Suprapubic skin (tissue), 4 donors: ENCODE measurements at regions not wholly inside any gene's neighbourhood (a gene's known extent, or its start where the extent isn't known, plus 50 kb on each side); places are given as distances from the start of the nearest gene placed in this dataset.

Source experiments
- DNase-seq, 2 donors: peaks; one replicate each; pipeline ENCODE4 v3.0.0-alpha.2; 2019; ENCODE audit warnings: low spot score in 2 of 2
- H3K27ac ChIP-seq: fragments of 200-600 bp; sonication (generic); one replicate; pipeline ENCODE4 v1.5.1; 2019
- H3K27me3 ChIP-seq: fragments of 200-600 bp; sonication (generic); one replicate; pipeline ENCODE4 v1.5.1; 2019
- H3K36me3 ChIP-seq: fragments of 200-600 bp; sonication (generic); one replicate; pipeline ENCODE4 v1.5.1; 2019
- H3K4me1 ChIP-seq: fragments of 200-600 bp; sonication (generic); one replicate; pipeline ENCODE4 v1.5.1; 2019
- H3K4me3 ChIP-seq: fragments of 200-600 bp; sonication (generic); one replicate; pipeline ENCODE4 v1.5.1; 2019; ENCODE audit warnings: mild to moderate bottlenecking
- H3K9me3 ChIP-seq: fragments of 200-600 bp; sonication (generic); one replicate; pipeline ENCODE4 v1.5.1; 2019
- EP300 ChIP-seq: sonication (generic); formaldehyde crosslinking; IDR thresholded peaks from one replicate; pipeline ENCODE4 v1.6.1; 2017; ENCODE audit warnings: antibody characterized with exemption
- POLR2A ChIP-seq, 2 donors: fragments of 450-650 bp; IDR thresholded peaks; one replicate each; pipeline ENCODE4 v1.6.1; 2017; ENCODE audit warnings: antibody characterized with exemption in 2 of 2, mild to moderate bottlenecking in 2 of 2, moderate library complexity in 2 of 2
- POLR2AphosphoS5 ChIP-seq, 3 donors: sonication (generic); formaldehyde crosslinking; IDR thresholded peaks; one replicate each; pipeline ENCODE4 v1.6.1; 2017; ENCODE audit warnings: antibody characterized with exemption in 3 of 3
- WGBS: methylation state at CpG from one replicate; pipeline ENCODE4 v1.1.5; 2018; 5-methylcytosine and 5-hydroxymethylcytosine counted together
- TF ChIP-seq, protein P1 (sequence below), 2 donors: fragments of 200-600 bp in 1 of 2; fragments of 450-650 bp in 1 of 2; sonication (generic) in 1 of 2; IDR thresholded peaks; one replicate each; pipeline ENCODE4 v1.5.1; 2016 to 2019; ENCODE audit warnings: antibody characterized with exemption in 2 of 2, mild to moderate bottlenecking in 1 of 2, moderate library complexity in 1 of 2

DNA sequence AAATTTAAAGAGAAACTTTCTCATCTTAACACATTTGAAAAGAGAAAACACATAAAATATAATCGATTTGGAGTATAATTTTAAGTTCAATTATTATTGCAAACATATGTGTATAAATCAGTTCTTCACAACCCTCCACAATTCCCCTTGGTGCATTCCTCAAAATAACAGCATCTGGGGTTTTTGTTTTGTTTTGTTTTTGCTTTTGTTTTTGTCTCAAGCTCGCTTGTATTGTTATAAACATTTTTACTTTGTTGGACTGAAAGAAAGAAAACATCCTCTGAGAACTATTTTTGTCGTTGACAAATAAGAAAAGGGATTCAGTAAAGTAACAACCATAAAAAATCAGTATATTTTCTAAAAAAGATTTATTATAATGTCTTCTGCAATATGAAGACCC is 60.2 kb upstream of the HIVEP1 start:
- no peak for DNase-seq
- Histone ChIP-seq H3K9me3 (no peaks in the 10 kb centered on the region), H3K36me3 (no peaks in the 10 kb centered on the region), H3K27ac (no peak overlapping the region), H3K4me1 (peaks cover 2% of the 10 kb centered on the region), H3K27me3 (no peaks in the 10 kb centered on the region), H3K4me3 (no peak overlapping the region)
- WGBS, result 56% methylated on average over 3 of the region's 3 CpGs
- TF ChIP-seq EP300 (no peak), POLR2AphosphoS5 (IDR thresholded peaks at IDR 0.05) (no peak), POLR2A (IDR thresholded peaks at IDR 0.05) (no peak)
- TF ChIP-seq, protein P1, sequence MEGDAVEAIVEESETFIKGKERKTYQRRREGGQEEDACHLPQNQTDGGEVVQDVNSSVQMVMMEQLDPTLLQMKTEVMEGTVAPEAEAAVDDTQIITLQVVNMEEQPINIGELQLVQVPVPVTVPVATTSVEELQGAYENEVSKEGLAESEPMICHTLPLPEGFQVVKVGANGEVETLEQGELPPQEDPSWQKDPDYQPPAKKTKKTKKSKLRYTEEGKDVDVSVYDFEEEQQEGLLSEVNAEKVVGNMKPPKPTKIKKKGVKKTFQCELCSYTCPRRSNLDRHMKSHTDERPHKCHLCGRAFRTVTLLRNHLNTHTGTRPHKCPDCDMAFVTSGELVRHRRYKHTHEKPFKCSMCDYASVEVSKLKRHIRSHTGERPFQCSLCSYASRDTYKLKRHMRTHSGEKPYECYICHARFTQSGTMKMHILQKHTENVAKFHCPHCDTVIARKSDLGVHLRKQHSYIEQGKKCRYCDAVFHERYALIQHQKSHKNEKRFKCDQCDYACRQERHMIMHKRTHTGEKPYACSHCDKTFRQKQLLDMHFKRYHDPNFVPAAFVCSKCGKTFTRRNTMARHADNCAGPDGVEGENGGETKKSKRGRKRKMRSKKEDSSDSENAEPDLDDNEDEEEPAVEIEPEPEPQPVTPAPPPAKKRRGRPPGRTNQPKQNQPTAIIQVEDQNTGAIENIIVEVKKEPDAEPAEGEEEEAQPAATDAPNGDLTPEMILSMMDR (IDR thresholded peaks at IDR 0.05), result no peak

DNA sequence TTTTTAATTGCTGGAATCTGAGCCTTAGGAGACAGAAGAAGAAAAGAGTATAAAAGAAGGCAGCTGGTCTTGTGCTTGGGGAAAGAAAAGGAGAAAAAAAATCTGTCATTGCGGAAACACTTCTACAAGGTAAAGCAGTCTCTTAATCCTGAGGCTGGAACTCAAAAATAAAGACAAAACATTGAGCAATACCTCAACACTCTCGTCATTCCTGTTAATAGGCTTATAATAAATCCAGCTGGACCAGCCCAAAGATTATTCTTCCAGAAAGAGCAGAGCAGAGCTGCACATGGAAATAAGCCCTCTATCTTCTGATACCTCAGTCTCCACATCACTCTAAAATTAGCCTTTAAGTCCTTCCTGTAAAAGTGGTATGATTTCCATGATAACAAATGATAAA is 62.0 kb upstream of the HIVEP1 start:
- DNase-seq, result no peak
- WGBS, result 69% methylated on average over 2 of the region's 2 CpGs
- H3K27ac ChIP-seq, result no peak overlapping the region

DNA sequence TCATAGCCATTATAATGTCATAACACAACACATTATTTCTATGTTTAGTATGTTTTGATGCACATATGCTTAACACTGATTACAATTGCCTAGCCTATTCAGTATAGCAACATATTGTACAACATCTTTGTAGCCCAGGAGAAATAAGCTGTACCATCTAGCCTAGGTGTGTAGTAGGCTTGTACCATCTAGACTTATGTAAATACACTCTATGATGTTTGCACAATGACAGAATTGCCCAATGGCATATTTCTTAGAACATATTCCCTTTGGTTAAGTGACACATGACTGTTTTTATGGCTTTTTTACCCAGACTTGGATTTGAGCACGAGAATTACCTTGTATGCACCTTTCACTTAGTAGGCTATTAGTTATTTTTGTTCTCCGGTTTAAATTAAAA is 64.5 kb upstream of the HIVEP1 start:
- Histone ChIP-seq H3K36me3 (no peaks in the 10 kb centered on the region), H3K9me3 (no peaks in the 10 kb centered on the region), H3K4me3 (no peak overlapping the region), H3K27ac (no peak overlapping the region), H3K27me3 (no peaks in the 10 kb centered on the region), H3K4me1 (peaks cover 2% of the 10 kb centered on the region)
- TF ChIP-seq POLR2AphosphoS5 (IDR thresholded peaks at IDR 0.05), result no peak
- no peak for TF ChIP-seq POLR2A (IDR thresholded peaks at IDR 0.05)
- DNase-seq, result no peak
- 89% methylated on average over 2 of the region's 2 CpGs for WGBS

More for the DNA sequence above, 62.0 kb upstream of the HIVEP1 start:
- Histone ChIP-seq H3K4me1 (peaks cover 2% of the 10 kb centered on the region), H3K4me3 (no peak overlapping the region), H3K9me3 (no peaks in the 10 kb centered on the region), H3K27me3 (no peaks in the 10 kb centered on the region), H3K36me3 (no peaks in the 10 kb centered on the region)
- TF ChIP-seq POLR2A (IDR thresholded peaks at IDR 0.05), result no peak

DNA sequence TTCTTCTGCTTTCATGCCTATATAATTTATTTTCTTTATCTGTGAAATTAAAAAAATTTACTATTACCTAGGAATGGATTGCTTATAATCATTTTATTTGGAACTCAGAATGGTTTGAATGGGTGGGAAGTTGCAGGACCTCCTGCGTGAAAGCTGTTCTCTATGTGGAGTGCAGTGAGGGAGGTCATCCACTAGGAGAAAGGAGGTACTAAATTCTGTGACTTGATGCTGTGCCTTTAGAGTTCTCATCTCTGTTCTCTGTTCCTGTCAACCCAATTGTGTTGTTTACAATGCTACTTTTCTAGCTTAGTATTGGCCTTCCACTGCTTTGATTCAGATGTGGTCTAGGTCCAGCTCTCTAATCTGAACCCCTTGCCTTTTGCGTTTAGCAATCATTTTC is 65.0 kb upstream of the HIVEP1 start:
- 93% methylated on average over 2 of the region's 2 CpGs for WGBS
- H3K27me3 ChIP-seq, result no peaks in the 10 kb centered on the region
- TF ChIP-seq POLR2AphosphoS5 (IDR thresholded peaks at IDR 0.05) (no peak), EP300 (no peak), POLR2A (IDR thresholded peaks at IDR 0.05) (no peak)
- TF ChIP-seq, protein P1 (IDR thresholded peaks at IDR 0.05), result no peak
- H3K4me3 ChIP-seq, result no peak overlapping the region
- DNase-seq, result no peak
- H3K27ac ChIP-seq, result no peak overlapping the region
- no peaks in the 10 kb centered on the region for H3K36me3 ChIP-seq
- H3K4me1 ChIP-seq, result peaks cover 2% of the 10 kb centered on the region
- H3K9me3 ChIP-seq, result no peaks in the 10 kb centered on the region

DNA sequence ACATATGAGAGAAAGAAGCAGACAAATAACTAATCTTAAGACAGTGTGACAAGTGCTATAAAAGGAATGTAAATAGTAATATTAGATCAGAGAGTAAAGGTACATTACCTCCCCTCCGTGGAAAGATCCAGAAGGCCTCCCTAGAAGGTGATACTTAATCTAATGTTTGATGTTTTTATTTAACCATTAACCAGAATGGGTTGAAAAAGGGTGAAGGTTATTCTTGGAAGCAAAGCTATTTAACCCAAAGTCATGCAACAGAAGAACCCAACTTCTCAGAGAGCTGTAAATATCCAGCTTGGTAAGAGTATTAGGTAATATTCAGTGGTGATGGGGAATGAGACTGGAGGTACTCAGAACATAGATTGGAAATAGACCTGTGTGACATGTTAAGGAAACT is 68.0 kb upstream of the HIVEP1 start:
- H3K4me1 ChIP-seq, result no peaks in the 10 kb centered on the region
- TF ChIP-seq, protein P1 (IDR thresholded peaks at IDR 0.05), result no peak
- no peak for TF ChIP-seq EP300
- no peak for TF ChIP-seq POLR2A (IDR thresholded peaks at IDR 0.05)
- no peak for TF ChIP-seq POLR2AphosphoS5 (IDR thresholded peaks at IDR 0.05)
- no peaks in the 10 kb centered on the region for H3K36me3 ChIP-seq
- H3K4me3 ChIP-seq, result no peak overlapping the region
- no peaks in the 10 kb centered on the region for H3K27me3 ChIP-seq
- DNase-seq, result no peak
- no peak overlapping the region for H3K27ac ChIP-seq
- WGBS, result 88% methylated on average over 1 of the region's 1 CpG
- H3K9me3 ChIP-seq, result no peaks in the 10 kb centered on the region

DNA sequence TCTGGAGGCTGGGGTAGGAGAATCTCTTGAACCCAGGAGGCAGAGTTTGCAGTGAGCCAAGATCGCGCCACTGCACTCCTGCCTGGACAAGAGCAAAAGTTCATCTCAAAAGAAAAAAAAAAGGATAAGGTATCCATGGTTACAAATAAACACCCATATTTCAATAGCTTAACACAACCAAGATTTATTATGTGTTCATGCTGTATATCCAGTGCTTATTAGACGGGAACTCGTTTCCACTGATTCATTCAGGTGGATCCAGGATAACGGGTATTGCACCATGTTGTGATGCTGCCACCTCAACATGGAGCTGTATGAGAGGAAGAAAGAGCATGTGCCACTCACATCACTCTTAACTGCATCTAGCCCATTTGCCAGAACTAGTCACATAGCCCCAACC is 69.1 kb upstream of the HIVEP1 start:
- H3K4me1 ChIP-seq, result peaks cover 8% of the 10 kb centered on the region
- H3K27ac ChIP-seq, result no peak overlapping the region
- DNase-seq, result no peak
- no peaks in the 10 kb centered on the region for H3K9me3 ChIP-seq
- H3K36me3 ChIP-seq, result no peaks in the 10 kb centered on the region
- 93% methylated on average over 5 of the region's 5 CpGs for WGBS
- TF ChIP-seq, protein P1 (IDR thresholded peaks at IDR 0.05), result no peak
- TF ChIP-seq EP300 (no peak), POLR2AphosphoS5 (IDR thresholded peaks at IDR 0.05) (no peak), POLR2A (IDR thresholded peaks at IDR 0.05) (no peak)
- H3K4me3 ChIP-seq, result no peak overlapping the region
- H3K27me3 ChIP-seq, result no peaks in the 10 kb centered on the region
